GM12875 (cell line): ENCODE measurements at regions not wholly inside any gene's neighbourhood (a gene's known extent, or its start where the extent isn't known, plus 50 kb on each side); places are given as distances from the start of the nearest gene placed in this dataset.

Experiments
- H3K4me3 ChIP-seq: one replicate; pipeline ENCODE4 v1.5.1; 2011; ENCODE audit warnings: low read depth, low read length, control low read depth
- CTCF ChIP-seq: IDR thresholded peaks from 2 replicates; pipeline ENCODE4 v1.5.1; 2011; ENCODE audit warnings: low read depth, mild to moderate bottlenecking, control low read depth, inconsistent platforms, low read length, moderate library complexity, borderline replicate concordance; ENCODE audit not compliant: insufficient read depth

- H3K4me3 ChIP-seq: no peak overlapping the region
- no peak for TF ChIP-seq CTCF
Observed at GRCh38 chr2:236715491-236715961, 145.9 kb downstream of the ACKR3 start.

DNA sequence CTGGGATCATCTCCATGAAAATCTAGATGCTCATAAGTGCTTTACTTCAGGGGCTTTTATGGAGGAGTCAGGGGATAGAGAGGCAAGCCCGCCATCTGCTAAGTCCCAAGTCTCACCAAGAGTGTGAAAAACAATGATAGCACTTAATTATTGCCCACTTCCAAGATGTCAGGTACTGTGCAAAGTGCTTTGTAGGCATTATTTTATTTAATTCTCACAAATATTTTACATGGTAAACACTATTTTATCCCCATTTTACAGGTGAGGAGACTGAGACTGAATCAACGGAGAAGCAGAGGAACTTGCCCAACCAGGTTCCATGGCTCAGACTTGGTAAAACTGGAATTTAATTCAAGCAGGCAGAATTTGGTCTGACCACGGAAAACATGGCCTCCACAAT is 147.5 kb downstream of the ACKR3 start:
- TF ChIP-seq CTCF: no peak
- H3K4me3 ChIP-seq: no peak overlapping the region

DNA sequence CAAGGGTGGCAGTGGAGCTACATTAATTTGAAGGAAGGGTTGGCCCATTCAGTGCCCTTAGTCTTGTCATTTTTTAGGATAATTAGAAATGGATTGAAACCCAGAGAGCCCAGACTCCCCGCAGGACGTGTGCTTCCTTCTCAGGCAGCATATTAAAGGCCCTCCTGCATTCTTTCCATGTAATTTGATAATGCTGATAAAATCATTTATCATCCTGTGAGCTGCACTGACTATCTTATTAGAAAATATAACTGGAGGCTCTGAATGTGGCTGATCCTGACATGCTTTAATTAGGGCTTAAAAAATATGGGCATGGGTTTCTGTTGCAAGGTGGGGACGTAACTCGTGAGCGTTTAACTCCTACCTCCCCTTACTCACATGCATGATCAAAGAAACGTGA is 148.1 kb downstream of the ACKR3 start:
- no peak overlapping the region for H3K4me3 ChIP-seq

GRCh38 chr2:236718207-236718992 is 148.8 kb downstream of the ACKR3 start:
- no peak for TF ChIP-seq CTCF
- no peak overlapping the region for H3K4me3 ChIP-seq

More for the DNA sequence above, 148.1 kb downstream of the ACKR3 start:
- no peak for TF ChIP-seq CTCF

- no peak for TF ChIP-seq CTCF
- no peak overlapping the region for H3K4me3 ChIP-seq
Observed at GRCh38 chr2:236719192-236719635, 149.6 kb downstream of the ACKR3 start.

- no peak for TF ChIP-seq CTCF
- no peak overlapping the region for H3K4me3 ChIP-seq
Observed at GRCh38 chr2:236720974-236721540, 151.4 kb downstream of the ACKR3 start.

DNA sequence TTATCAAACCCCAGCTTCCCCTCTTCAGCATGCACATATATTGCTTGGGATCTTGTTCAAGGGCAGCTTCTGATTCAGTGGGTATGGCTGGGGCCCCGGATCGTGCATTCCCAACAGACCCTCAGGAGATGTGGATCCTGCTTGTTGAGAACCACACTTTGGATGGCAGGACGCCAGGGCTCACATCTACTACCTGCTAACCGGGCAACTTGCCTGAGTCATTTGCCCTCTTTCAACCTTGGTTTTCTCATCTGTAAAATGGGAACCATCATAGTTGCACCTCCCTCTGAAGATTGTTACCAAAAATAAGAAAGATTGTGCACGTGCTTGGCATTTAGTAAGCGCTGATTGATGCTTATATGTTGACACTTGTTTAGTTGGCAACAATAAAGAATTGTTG is 154.6 kb downstream of the ACKR3 start:
- no peak for TF ChIP-seq CTCF
- no peak overlapping the region for H3K4me3 ChIP-seq
